Astrocyte (in vitro differentiated cells and primary cell): ENCODE measurements at regions not wholly inside any gene's neighbourhood (a gene's known extent, or its start where the extent isn't known, plus 50 kb on each side); places are given as distances from the start of the nearest gene placed in this dataset.
A peak's percentile ranks its signal among the peaks of the same experiment; 100 is the strongest.

ENCODE experiments used
- DNase-seq: peaks from one replicate; pipeline ENCODE4 v3.0.0-alpha.2; 2010; ENCODE audit warnings: low read depth
- FAIRE-seq: peaks from 2 replicates; lab custom pipeline; 2011; peaks lifted over from hg19 to GRCh38; lab: Jason Lieb, UNC
- H2AFZ ChIP-seq: 2 replicates; pipeline ENCODE4 v1.6.0; 2012; ENCODE audit warnings: low read depth, low read length, inconsistent platforms
- H3K27ac ChIP-seq: 2 replicates; pipeline ENCODE4 v1.5.1; 2011; ENCODE audit warnings: low read depth, low read length, inconsistent platforms
- H3K27me3 ChIP-seq: 2 replicates; pipeline ENCODE4 v1.6.0; 2011; ENCODE audit warnings: low read length, inconsistent platforms; ENCODE audit not compliant: insufficient read depth
- H3K36me3 ChIP-seq: 2 replicates; pipeline ENCODE4 v1.5.1; 2011; ENCODE audit warnings: low read length, inconsistent platforms; ENCODE audit not compliant: insufficient read depth
- H3K4me1 ChIP-seq: 2 replicates; pipeline ENCODE4 v1.5.1; 2011; ENCODE audit warnings: low read length, inconsistent platforms; ENCODE audit not compliant: insufficient read depth
- H3K4me2 ChIP-seq: 2 replicates; pipeline ENCODE4 v1.6.0; 2012; ENCODE audit warnings: low read length, inconsistent platforms
- H3K4me3 ChIP-seq: 2 replicates; pipeline ENCODE4 v1.5.1; 2011; ENCODE audit warnings: low read depth, mild to moderate bottlenecking, low read length, inconsistent platforms; ENCODE audit not compliant: insufficient read depth
- H3K79me2 ChIP-seq: 2 replicates; pipeline ENCODE4 v1.6.0; 2012; ENCODE audit warnings: mild to moderate bottlenecking, low read length, inconsistent platforms; ENCODE audit not compliant: insufficient read depth
- H3K9ac ChIP-seq: 2 replicates; pipeline ENCODE4 v1.6.0; 2012; ENCODE audit warnings: mild to moderate bottlenecking, low read length, inconsistent platforms
- H3K9me3 ChIP-seq: 2 replicates; pipeline ENCODE4 v1.5.1; 2012; ENCODE audit warnings: low read depth, mild to moderate bottlenecking, low read length, inconsistent platforms; ENCODE audit not compliant: insufficient read depth
- H4K20me1 ChIP-seq: 2 replicates; pipeline ENCODE4 v1.6.0; 2012; ENCODE audit warnings: low read length, inconsistent platforms; ENCODE audit not compliant: insufficient read depth
- H3K27ac Mint-ChIP-seq: one replicate; pipeline ENCODE4 v1.8.0; 2021; ENCODE audit warnings: mild to moderate bottlenecking, mixed read lengths; ENCODE audit not compliant: unreplicated experiment
- H3K27me3 Mint-ChIP-seq: one replicate; pipeline ENCODE4 v1.8.0; 2021; ENCODE audit warnings: low read depth, mixed read lengths; ENCODE audit not compliant: unreplicated experiment
- H3K36me3 Mint-ChIP-seq: one replicate; pipeline ENCODE4 v1.8.0; 2021; ENCODE audit warnings: low read depth, mixed read lengths; ENCODE audit not compliant: unreplicated experiment
- H3K4me1 Mint-ChIP-seq: one replicate; pipeline ENCODE4 v1.8.0; 2021; ENCODE audit warnings: low read depth, mixed read lengths; ENCODE audit not compliant: unreplicated experiment
- H3K4me3 Mint-ChIP-seq: one replicate; pipeline ENCODE4 v1.8.0; 2021; ENCODE audit warnings: mild to moderate bottlenecking, moderate library complexity, mixed read lengths; ENCODE audit not compliant: unreplicated experiment
- H3K9me3 Mint-ChIP-seq: one replicate; pipeline ENCODE4 v1.8.0; 2021; ENCODE audit warnings: mild to moderate bottlenecking, mixed read lengths; ENCODE audit not compliant: unreplicated experiment
- CTCF ChIP-seq: IDR thresholded peaks from 2 replicates; pipeline ENCODE4 v1.5.1; 2011; ENCODE audit warnings: low read depth, mild to moderate bottlenecking, inconsistent platforms, low read length, moderate library complexity; ENCODE audit not compliant: insufficient read depth
- EZH2 ChIP-seq: IDR thresholded peaks from 2 replicates; pipeline ENCODE4 v1.6.1; 2012; ENCODE audit warnings: mild to moderate bottlenecking, low read length, inconsistent platforms; ENCODE audit not compliant: insufficient read depth

GRCh38 chr21:16324630-16325029 is 594.8 kb downstream of the USP25 start:
- no peaks in the 10 kb centered on the region for H3K36me3 Mint-ChIP-seq
- no peaks in the 10 kb centered on the region for H3K27me3 ChIP-seq
- no peaks in the 10 kb centered on the region for H3K9me3 Mint-ChIP-seq
- no peak overlapping the region for H3K27ac Mint-ChIP-seq
- no peak overlapping the region for H2AFZ ChIP-seq
- no peaks in the 10 kb centered on the region for H3K4me1 Mint-ChIP-seq
- no peak overlapping the region for H3K4me3 Mint-ChIP-seq
- H3K36me3 ChIP-seq = no peaks in the 10 kb centered on the region
- no peaks in the 10 kb centered on the region for H3K79me2 ChIP-seq
- H3K4me1 ChIP-seq = peaks cover 4% of the 10 kb centered on the region
- TF ChIP-seq CTCF (no peak), EZH2 (no peak)
- H3K27ac ChIP-seq = no peak overlapping the region
- no peaks in the 10 kb centered on the region for H3K9me3 ChIP-seq
- no peak for FAIRE-seq
- no peak for DNase-seq
- no peak overlapping the region for H3K4me2 ChIP-seq
- H4K20me1 ChIP-seq = no peaks in the 10 kb centered on the region
- no peak overlapping the region for H3K4me3 ChIP-seq
- H3K9ac ChIP-seq = no peak overlapping the region
- no peaks in the 10 kb centered on the region for H3K27me3 Mint-ChIP-seq

- H3K79me2 ChIP-seq = no peaks in the 10 kb centered on the region
- FAIRE-seq (peak; percentile 65), DNase-seq (peak; percentile 62)
- Mint-ChIP-seq H3K4me3 (no peak overlapping the region), H3K9me3 (no peaks in the 10 kb centered on the region), H3K27me3 (no peaks in the 10 kb centered on the region), H3K4me1 (no peaks in the 10 kb centered on the region), H3K36me3 (no peaks in the 10 kb centered on the region), H3K27ac (no peak overlapping the region)
- H3K4me2 ChIP-seq = peak overlapping the region; percentile 67
- peak overlapping the region; percentile 53 for H2AFZ ChIP-seq
- H3K9me3 ChIP-seq = no peaks in the 10 kb centered on the region
- H3K27me3 ChIP-seq = no peaks in the 10 kb centered on the region
- H3K4me3 ChIP-seq = no peak overlapping the region
- H4K20me1 ChIP-seq = no peaks in the 10 kb centered on the region
- no peak overlapping the region for H3K27ac ChIP-seq
- no peaks in the 10 kb centered on the region for H3K4me1 ChIP-seq
- H3K9ac ChIP-seq = peak overlapping the region; percentile 53
- H3K36me3 ChIP-seq = no peaks in the 10 kb centered on the region
- peak; percentile 81 for TF ChIP-seq CTCF
- no peak for TF ChIP-seq EZH2
Measured at GRCh38 chr21:16330082-16330907, 600.5 kb downstream of the USP25 start.

- no peak overlapping the region for H3K4me3 ChIP-seq
- peak overlapping the region; percentile 53 for H3K9ac ChIP-seq
- no peaks in the 10 kb centered on the region for H3K9me3 Mint-ChIP-seq
- H3K4me3 Mint-ChIP-seq = no peak overlapping the region
- H2AFZ ChIP-seq = peak overlapping the region; percentile 53
- no peaks in the 10 kb centered on the region for H3K27me3 Mint-ChIP-seq
- H3K9me3 ChIP-seq = no peaks in the 10 kb centered on the region
- no peak overlapping the region for H3K27ac Mint-ChIP-seq
- no peak overlapping the region for H3K27ac ChIP-seq
- H3K4me1 ChIP-seq = no peaks in the 10 kb centered on the region
- no peaks in the 10 kb centered on the region for H3K4me1 Mint-ChIP-seq
- no peak for FAIRE-seq
- no peaks in the 10 kb centered on the region for H3K27me3 ChIP-seq
- H3K36me3 ChIP-seq = no peaks in the 10 kb centered on the region
- no peaks in the 10 kb centered on the region for H3K79me2 ChIP-seq
- no peaks in the 10 kb centered on the region for H3K36me3 Mint-ChIP-seq
- no peaks in the 10 kb centered on the region for H4K20me1 ChIP-seq
- H3K4me2 ChIP-seq = peak overlapping the region; percentile 67
- no peak for DNase-seq
- TF ChIP-seq EZH2 (no peak), CTCF (no peak)
Measured at GRCh38 chr21:16330908-16331268, 601.1 kb downstream of the USP25 start.
